ENCODE measurements at regions not wholly inside any gene's neighbourhood (a gene's known extent, or its start where the extent isn't known, plus 50 kb on each side); places are given as distances from the start of the nearest gene placed in this dataset.

DNA sequence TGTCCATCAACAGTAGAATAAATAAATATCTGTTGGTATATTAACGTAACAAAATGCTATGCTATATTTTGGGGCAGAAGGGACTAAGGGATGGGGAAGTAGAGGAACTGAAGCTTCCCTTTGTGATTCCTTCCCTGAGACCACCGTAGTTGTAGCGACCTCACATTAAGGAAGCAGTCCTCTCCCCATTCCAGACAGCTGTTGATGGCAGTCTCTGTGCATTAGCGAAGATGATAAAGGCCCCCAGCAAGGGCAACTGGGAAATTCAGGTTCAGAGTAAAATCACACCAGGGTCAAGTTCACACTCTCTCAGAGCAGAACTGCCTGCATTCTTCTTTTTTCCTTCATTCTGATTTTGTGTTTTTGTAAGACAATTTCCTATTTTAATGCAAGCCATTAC, 259.0 kb downstream of the MEX3B start:
- no peak overlapping the region for H3K4me2 ChIP-seq (ENCODE audit: insufficient read depth, low read length)
- no peak overlapping the region for H3K27ac ChIP-seq (ENCODE audit: insufficient read depth, low read depth, low read length)
- ChIA-PET CTCF (interaction anchor here (0.6 kb wide), 1 partner anchor 470 kb away, joined by 3 read pairs; no protein-coding TSS in a partner anchor), POLR2A (no interaction called here)
- TF ChIP-seq, protein P1, sequence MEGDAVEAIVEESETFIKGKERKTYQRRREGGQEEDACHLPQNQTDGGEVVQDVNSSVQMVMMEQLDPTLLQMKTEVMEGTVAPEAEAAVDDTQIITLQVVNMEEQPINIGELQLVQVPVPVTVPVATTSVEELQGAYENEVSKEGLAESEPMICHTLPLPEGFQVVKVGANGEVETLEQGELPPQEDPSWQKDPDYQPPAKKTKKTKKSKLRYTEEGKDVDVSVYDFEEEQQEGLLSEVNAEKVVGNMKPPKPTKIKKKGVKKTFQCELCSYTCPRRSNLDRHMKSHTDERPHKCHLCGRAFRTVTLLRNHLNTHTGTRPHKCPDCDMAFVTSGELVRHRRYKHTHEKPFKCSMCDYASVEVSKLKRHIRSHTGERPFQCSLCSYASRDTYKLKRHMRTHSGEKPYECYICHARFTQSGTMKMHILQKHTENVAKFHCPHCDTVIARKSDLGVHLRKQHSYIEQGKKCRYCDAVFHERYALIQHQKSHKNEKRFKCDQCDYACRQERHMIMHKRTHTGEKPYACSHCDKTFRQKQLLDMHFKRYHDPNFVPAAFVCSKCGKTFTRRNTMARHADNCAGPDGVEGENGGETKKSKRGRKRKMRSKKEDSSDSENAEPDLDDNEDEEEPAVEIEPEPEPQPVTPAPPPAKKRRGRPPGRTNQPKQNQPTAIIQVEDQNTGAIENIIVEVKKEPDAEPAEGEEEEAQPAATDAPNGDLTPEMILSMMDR (IDR thresholded peaks at IDR 0.05; ENCODE audit: extremely low read depth in 1 of 2, insufficient read depth in 1 of 2, low read depth in 1 of 2, low read length in 2 of 2), result no peak
- H3K9me3 ChIP-seq (replicated peaks; ENCODE audit: control insufficient read depth, insufficient read depth, low read length), result no peaks in the 10 kb centered on the region
- intact Hi-C loops (cut with micrococcal nuclease), result no loop called here
- H3K9ac ChIP-seq (replicated peaks; ENCODE audit: extremely low read depth, insufficient read depth, low read length), result no peak overlapping the region
- H3K36me3 ChIP-seq (ENCODE audit: control insufficient read depth in 2 of 2, extremely low read depth in 1 of 2, insufficient read depth in 2 of 2, low read length in 2 of 2), result no peaks in the 10 kb centered on the region
- dilution Hi-C loops (cut with MboI; ENCODE audit: extremely low pct_ligation_motif_present, low sequenced_read_pairs), result no loop called here
- no peaks in the 10 kb centered on the region for H3K79me2 ChIP-seq (ENCODE audit: control insufficient read depth, insufficient read depth, low read length)
- DNase-seq (ENCODE audit: low read depth, low spot score), result no peak
- FAIRE-seq, result no peak
- no peaks in the 10 kb centered on the region for H3K27me3 ChIP-seq (ENCODE audit: control insufficient read depth in 2 of 2, insufficient read depth in 2 of 2, low read length in 2 of 2)
- no peak overlapping the region for H2AFZ ChIP-seq (ENCODE audit: low read depth, low read length)
- no peak overlapping the region for H3K4me3 ChIP-seq (replicated peaks in 1 of 3; ENCODE audit: insufficient read depth in 1 of 3, low read depth in 1 of 3, low read length in 3 of 3)
- H4K20me1 ChIP-seq (replicated peaks; ENCODE audit: control insufficient read depth, extremely low read depth, insufficient read depth, low read length), result no peaks in the 10 kb centered on the region
- H3K4me1 ChIP-seq (ENCODE audit: control insufficient read depth, extremely low read depth, insufficient read depth, low read length), result no peaks in the 10 kb centered on the region
- no TSS peak for BruUV-seq (replicated peaks)
- no peaks in the 10 kb centered on the region for H3K9me1 ChIP-seq (replicated peaks; ENCODE audit: control insufficient read depth, extremely low read depth, insufficient read depth, low read length)

DNA sequence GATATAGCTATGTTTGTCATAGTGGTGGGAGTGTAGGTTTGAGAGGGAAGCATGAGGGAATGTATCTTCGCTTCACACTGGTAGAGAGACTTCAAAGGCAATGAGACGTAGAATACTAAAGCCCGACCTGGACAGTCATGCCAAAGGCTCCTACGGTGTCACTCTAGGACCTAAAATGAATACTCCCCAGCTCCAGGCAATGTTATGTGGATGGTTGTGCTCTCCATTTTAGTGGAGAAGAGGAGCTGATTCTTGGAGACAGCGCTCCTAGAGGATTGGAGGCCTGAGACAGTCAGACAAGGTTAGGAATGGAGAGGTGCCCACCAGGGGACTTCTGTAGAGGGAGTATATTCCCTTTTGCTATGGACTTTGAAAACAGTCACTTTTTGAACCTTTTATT, 260.1 kb downstream of the MEX3B start:
- ChIA-PET POLR2A (no interaction called here), CTCF (no interaction called here)
- no peaks in the 10 kb centered on the region for H4K20me1 ChIP-seq (replicated peaks; ENCODE audit: control insufficient read depth, extremely low read depth, insufficient read depth, low read length)
- H3K4me3 ChIP-seq (replicated peaks in 1 of 3; ENCODE audit: insufficient read depth in 1 of 3, low read depth in 1 of 3, low read length in 3 of 3), result no peak overlapping the region
- dilution Hi-C loops (cut with MboI; ENCODE audit: extremely low pct_ligation_motif_present, low sequenced_read_pairs) (no loop called here), intact Hi-C loops (cut with micrococcal nuclease) (no loop called here)
- H3K9me3 ChIP-seq (replicated peaks; ENCODE audit: control insufficient read depth, insufficient read depth, low read length), result no peaks in the 10 kb centered on the region
- FAIRE-seq (no peak), DNase-seq (ENCODE audit: low read depth, low spot score) (no peak)
- H2AFZ ChIP-seq (ENCODE audit: low read depth, low read length), result no peak overlapping the region
- no peaks in the 10 kb centered on the region for H3K27me3 ChIP-seq (ENCODE audit: control insufficient read depth in 2 of 2, insufficient read depth in 2 of 2, low read length in 2 of 2)
- no peak overlapping the region for H3K9ac ChIP-seq (replicated peaks; ENCODE audit: extremely low read depth, insufficient read depth, low read length)
- no peaks in the 10 kb centered on the region for H3K4me1 ChIP-seq (ENCODE audit: control insufficient read depth, extremely low read depth, insufficient read depth, low read length)
- TF ChIP-seq FOS (IDR thresholded peaks at IDR 0.05; ENCODE audit: borderline replicate concordance, insufficient read depth, low read length) (no peak), GATA2 (IDR thresholded peaks at IDR 0.05; ENCODE audit: insufficient read depth, insufficient read length, low read depth, low read length) (no peak), POLR2A (IDR thresholded peaks at IDR 0.05; ENCODE audit: low read depth, low read length) (no peak), MYC (IDR thresholded peaks at IDR 0.05; ENCODE audit: low read depth, low read length) (no peak)
- TF ChIP-seq, protein P1 (IDR thresholded peaks at IDR 0.05; ENCODE audit: extremely low read depth in 1 of 2, insufficient read depth in 1 of 2, low read depth in 1 of 2, low read length in 2 of 2), result no peak
- TF ChIP-seq, protein P2, sequence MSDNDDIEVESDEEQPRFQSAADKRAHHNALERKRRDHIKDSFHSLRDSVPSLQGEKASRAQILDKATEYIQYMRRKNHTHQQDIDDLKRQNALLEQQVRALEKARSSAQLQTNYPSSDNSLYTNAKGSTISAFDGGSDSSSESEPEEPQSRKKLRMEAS (IDR thresholded peaks at IDR 0.05; ENCODE audit: insufficient read depth, insufficient read length), result no peak
- no peaks in the 10 kb centered on the region for H3K9me1 ChIP-seq (replicated peaks; ENCODE audit: control insufficient read depth, extremely low read depth, insufficient read depth, low read length)
- H3K79me2 ChIP-seq (ENCODE audit: control insufficient read depth, insufficient read depth, low read length), result no peaks in the 10 kb centered on the region
- BruUV-seq (replicated peaks), result no TSS peak
- no peak overlapping the region for H3K4me2 ChIP-seq (ENCODE audit: insufficient read depth, low read length)
- no peak overlapping the region for H3K27ac ChIP-seq (ENCODE audit: insufficient read depth, low read depth, low read length)
- H3K36me3 ChIP-seq (ENCODE audit: control insufficient read depth in 2 of 2, extremely low read depth in 1 of 2, insufficient read depth in 2 of 2, low read length in 2 of 2), result no peaks in the 10 kb centered on the region
